Gastroesophageal sphincter (tissue), 4 donors: ENCODE measurements at regions not wholly inside any gene's neighbourhood (a gene's known extent, or its start where the extent isn't known, plus 50 kb on each side); places are given as distances from the start of the nearest gene placed in this dataset.
A peak's percentile ranks its signal among the peaks of the same experiment; 100 is the strongest.
"Not testable (repeated sequence)": the region's sequence is repeated elsewhere in the genome, so short reads cannot be mapped to it uniquely, and the experiment has no call there.

Source experiments
- ATAC-seq: fragments of 150-250 bp; one replicate; pipeline ENCODE4 v1.9.1; 2016; ENCODE audit warnings: mild to moderate bottlenecking, moderate library complexity
- H3K27ac ChIP-seq, 4 donors: fragments of 200-600 bp; sonication (generic) in 3 of 4; 1 replicate in 3 of 4; 2 replicates in 1 of 4; pipeline ENCODE4 v1.5.1; 2016 to 2019
- H3K27me3 ChIP-seq: fragments of 200-600 bp; sonication (generic); one replicate; pipeline ENCODE4 v1.5.1; 2019
- H3K36me3 ChIP-seq, 2 donors: fragments of 200-600 bp; sonication (generic); one replicate each; pipeline ENCODE4 v1.5.1; 2019; ENCODE audit warnings: control low read depth in 1 of 2
- H3K4me1 ChIP-seq, 3 donors: fragments of 200-600 bp; sonication (generic); 1 replicate in 2 of 3; 2 replicates in 1 of 3; pipeline ENCODE4 v1.5.1; 2016 to 2019; ENCODE audit warnings: control low read depth in 2 of 3
- H3K4me3 ChIP-seq, 2 donors: fragments of 200-600 bp; sonication (generic); one replicate each; pipeline ENCODE4 v1.5.1; 2019; ENCODE audit warnings: mild to moderate bottlenecking in 1 of 2, moderate library complexity in 1 of 2
- H3K9me3 ChIP-seq, 3 donors: fragments of 200-600 bp; sonication (generic); one replicate each; pipeline ENCODE4 v1.5.1; 2017 to 2019; ENCODE audit warnings: control low read depth in 2 of 3
- EP300 ChIP-seq: sonication (generic); formaldehyde crosslinking; IDR thresholded peaks from one replicate; pipeline ENCODE4 v1.6.1; 2017; ENCODE audit warnings: antibody characterized with exemption, mild to moderate bottlenecking
- POLR2A ChIP-seq, 2 donors: fragments of 450-650 bp; IDR thresholded peaks; one replicate each; pipeline ENCODE4 v1.6.1; 2017; ENCODE audit warnings: antibody characterized with exemption in 2 of 2, mild to moderate bottlenecking in 2 of 2, moderate library complexity in 1 of 2
- POLR2AphosphoS5 ChIP-seq: sonication (generic); formaldehyde crosslinking; IDR thresholded peaks from one replicate; pipeline ENCODE4 v1.6.1; 2017; ENCODE audit warnings: antibody characterized with exemption
- WGBS, 2 donors: methylation state at CpG; one replicate each; pipeline ENCODE4 v1.1.5; 2018; ENCODE audit warnings: low coverage in 1 of 2; 5-methylcytosine and 5-hydroxymethylcytosine counted together
- TF ChIP-seq, protein P1 (sequence below), 4 experiments: fragments of 200-600 bp in 2 of 4; fragments of 450-650 bp in 2 of 4; sonication (generic) in 1 of 4; IDR thresholded peaks; one replicate each; pipeline ENCODE4 v1.5.1; 2017 to 2019; ENCODE audit warnings: antibody characterized with exemption in 4 of 4, mild to moderate bottlenecking in 2 of 4, moderate library complexity in 2 of 4

DNA sequence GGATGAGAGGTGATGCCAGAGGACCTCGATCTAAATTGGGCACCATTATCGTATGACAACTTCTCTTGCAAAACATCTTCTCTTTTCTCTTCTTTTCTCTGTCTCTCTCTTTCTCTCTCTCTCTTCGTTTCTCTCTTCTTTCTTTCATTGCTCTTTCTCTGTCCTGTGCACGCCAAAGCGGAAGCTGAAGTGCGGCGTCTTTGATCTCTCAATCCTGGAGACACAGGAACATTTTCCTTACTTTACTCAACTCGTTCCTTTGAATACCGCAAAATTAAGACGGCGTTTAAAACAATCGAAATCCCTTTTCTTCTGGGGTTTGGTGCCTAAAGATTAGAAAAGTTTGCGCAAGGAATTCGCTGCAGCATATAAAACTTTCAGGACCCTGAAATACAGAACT, 176.6 kb downstream of the KDM5D start:
- no peak for TF ChIP-seq EP300
- TF ChIP-seq POLR2A (IDR thresholded peaks at IDR 0.05) = no peak
- TF ChIP-seq, protein P1, sequence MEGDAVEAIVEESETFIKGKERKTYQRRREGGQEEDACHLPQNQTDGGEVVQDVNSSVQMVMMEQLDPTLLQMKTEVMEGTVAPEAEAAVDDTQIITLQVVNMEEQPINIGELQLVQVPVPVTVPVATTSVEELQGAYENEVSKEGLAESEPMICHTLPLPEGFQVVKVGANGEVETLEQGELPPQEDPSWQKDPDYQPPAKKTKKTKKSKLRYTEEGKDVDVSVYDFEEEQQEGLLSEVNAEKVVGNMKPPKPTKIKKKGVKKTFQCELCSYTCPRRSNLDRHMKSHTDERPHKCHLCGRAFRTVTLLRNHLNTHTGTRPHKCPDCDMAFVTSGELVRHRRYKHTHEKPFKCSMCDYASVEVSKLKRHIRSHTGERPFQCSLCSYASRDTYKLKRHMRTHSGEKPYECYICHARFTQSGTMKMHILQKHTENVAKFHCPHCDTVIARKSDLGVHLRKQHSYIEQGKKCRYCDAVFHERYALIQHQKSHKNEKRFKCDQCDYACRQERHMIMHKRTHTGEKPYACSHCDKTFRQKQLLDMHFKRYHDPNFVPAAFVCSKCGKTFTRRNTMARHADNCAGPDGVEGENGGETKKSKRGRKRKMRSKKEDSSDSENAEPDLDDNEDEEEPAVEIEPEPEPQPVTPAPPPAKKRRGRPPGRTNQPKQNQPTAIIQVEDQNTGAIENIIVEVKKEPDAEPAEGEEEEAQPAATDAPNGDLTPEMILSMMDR (IDR thresholded peaks at IDR 0.05) = no peak
- TF ChIP-seq POLR2AphosphoS5 = no peak
- 0% methylated on average over 12 of the region's 14 CpGs; no CpG with 5 or more reads in 1 of the 2 donors for WGBS, 2 donors
- Histone ChIP-seq H3K27ac (peak overlapping the region in 2 of 4 donors; percentile 88 to 94), H3K36me3 (no peaks in the 10 kb centered on the region), H3K9me3 (no peaks in the 10 kb centered on the region), H3K27me3 (no peaks in the 10 kb centered on the region), H3K4me1 (peaks cover 0 to 14% (median 0%) of the 10 kb centered on the region in 3 donors), H3K4me3 (peak overlapping the region; percentile 72 to 97)
- no peak for ATAC-seq

DNA sequence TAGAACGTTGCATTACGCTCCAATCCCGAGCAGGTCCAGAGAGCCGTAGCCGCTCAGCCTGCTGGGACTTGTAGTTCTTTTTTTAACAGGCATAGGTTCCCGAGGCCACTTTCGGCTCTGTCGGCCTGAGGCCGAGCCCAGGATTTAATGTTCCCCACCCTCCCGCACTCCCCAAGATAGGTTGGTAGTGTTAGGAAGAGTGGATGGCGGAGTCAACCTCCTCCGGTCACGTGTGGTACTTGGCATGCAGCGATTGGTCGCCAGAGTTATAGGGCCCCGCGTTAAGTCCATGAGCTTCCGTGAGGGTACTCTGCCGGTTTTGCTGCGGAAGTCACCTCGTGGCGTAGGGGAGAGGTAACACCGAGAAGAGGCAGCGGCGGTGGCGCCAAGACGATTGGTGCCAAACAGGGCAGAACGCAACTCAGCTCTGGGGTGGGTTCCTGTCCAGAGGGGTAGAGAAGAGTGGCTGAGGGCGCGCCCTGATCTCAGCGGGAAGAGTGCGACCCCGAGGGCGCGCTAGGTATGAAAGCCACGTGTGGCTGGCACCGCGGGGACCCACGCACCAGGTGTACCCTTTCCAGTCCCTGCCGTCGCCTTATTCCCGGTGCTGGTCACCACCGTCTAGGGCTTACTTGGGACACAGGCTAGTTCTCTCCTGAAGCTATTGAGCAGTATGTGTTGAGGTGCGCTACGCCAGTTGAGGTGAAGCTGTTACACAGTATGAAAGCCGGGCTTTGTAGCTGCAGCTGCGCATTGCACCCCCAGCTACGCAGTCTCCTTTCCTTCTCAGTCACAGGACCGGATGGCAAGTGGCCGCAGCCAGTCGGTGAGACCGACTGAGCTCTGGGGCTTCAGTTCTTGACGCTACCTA, 177.2 kb downstream of the KDM5D start:
- no peak for ATAC-seq
- Histone ChIP-seq H3K9me3 (no peaks in the 10 kb centered on the region), H3K27me3 (no peaks in the 10 kb centered on the region), H3K4me3 (peak overlapping the region; percentile 72 to 97), H3K4me1 (peaks cover 0 to 14% (median 0%) of the 10 kb centered on the region in 3 donors), H3K36me3 (no peaks in the 10 kb centered on the region), H3K27ac (peak overlapping the region in 2 of 4 donors; percentile 88 to 94)
- WGBS, 2 donors = 0% methylated on average over 7 of the region's 53 CpGs; no CpG with 5 or more reads in 1 of the 2 donors
- TF ChIP-seq POLR2A (IDR thresholded peaks at IDR 0.05) (no peak), POLR2AphosphoS5 (peak; percentile 20), EP300 (no peak)
- TF ChIP-seq, protein P1 (IDR thresholded peaks at IDR 0.05) = no peak

GRCh38 chrY:19559161-19559560, 185.4 kb downstream of the KDM5D start:
- no peak for TF ChIP-seq POLR2A (IDR thresholded peaks at IDR 0.05)
- TF ChIP-seq EP300 = no peak
- no peak for TF ChIP-seq POLR2AphosphoS5
- no peak overlapping the region for H3K4me3 ChIP-seq
- no peaks in the 10 kb centered on the region for H3K36me3 ChIP-seq
- ATAC-seq = no peak
- no peak overlapping the region for H3K27ac ChIP-seq
- no peaks in the 10 kb centered on the region for H3K9me3 ChIP-seq
- H3K4me1 ChIP-seq = no peaks in the 10 kb centered on the region
- H3K27me3 ChIP-seq = no peaks in the 10 kb centered on the region
- 73% methylated on average over 2 of the region's 4 CpGs; no CpG with 5 or more reads in 1 of the 2 donors for WGBS, 2 donors

DNA sequence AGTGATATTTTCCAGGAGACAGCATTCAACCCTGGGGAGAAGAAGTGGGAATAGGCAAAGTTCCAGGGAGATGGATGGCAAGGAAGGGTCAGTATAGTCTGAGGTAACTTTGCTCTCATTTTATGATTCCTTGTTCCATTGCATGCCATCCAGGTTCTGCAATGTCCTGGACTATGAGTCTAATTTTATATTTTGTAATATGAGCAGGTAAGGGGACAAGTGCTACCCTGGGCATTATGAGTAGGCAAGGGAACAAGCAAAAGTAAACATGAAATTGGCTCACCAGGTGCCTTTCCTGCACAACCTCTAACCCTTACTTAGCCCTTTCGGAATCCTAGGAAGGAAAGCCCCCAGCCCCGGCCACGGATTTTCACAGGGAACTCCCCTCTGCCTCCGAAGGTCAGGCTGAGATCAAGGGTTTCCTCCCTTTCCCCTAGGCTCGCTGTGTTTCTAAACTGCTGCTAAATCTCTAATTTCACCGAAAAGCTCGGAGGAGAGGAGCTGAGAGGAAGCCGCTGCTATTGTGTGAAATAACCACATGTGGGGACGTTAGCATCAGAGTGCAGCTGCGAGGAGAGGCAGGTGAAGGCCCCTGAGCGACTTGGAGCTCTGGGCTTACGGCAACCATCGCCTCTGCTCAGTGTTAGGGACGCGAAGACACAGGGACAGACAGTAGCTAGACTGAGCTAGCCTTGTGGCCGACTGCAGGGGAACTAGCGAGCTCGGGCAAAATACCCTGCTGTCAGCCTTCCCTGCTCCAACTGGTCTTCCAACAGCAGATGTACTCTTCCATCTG, 194.7 kb downstream of the KDM5D start:
- WGBS, 2 donors = 33% methylated on average over 2 of the region's 18 CpGs; no CpG with 5 or more reads in 1 of the 2 donors
- Histone ChIP-seq H3K27me3 (peaks cover 7% of the 10 kb centered on the region), H3K27ac (no peak overlapping the region), H3K4me1 (no peaks in the 10 kb centered on the region), H3K4me3 (no peak overlapping the region), H3K36me3 (no peaks in the 10 kb centered on the region), H3K9me3 (no peaks in the 10 kb centered on the region)
- TF ChIP-seq POLR2AphosphoS5 = no peak
- TF ChIP-seq, protein P1 (IDR thresholded peaks at IDR 0.05) = no peak
- TF ChIP-seq EP300 = no peak
- no peak for ATAC-seq

DNA sequence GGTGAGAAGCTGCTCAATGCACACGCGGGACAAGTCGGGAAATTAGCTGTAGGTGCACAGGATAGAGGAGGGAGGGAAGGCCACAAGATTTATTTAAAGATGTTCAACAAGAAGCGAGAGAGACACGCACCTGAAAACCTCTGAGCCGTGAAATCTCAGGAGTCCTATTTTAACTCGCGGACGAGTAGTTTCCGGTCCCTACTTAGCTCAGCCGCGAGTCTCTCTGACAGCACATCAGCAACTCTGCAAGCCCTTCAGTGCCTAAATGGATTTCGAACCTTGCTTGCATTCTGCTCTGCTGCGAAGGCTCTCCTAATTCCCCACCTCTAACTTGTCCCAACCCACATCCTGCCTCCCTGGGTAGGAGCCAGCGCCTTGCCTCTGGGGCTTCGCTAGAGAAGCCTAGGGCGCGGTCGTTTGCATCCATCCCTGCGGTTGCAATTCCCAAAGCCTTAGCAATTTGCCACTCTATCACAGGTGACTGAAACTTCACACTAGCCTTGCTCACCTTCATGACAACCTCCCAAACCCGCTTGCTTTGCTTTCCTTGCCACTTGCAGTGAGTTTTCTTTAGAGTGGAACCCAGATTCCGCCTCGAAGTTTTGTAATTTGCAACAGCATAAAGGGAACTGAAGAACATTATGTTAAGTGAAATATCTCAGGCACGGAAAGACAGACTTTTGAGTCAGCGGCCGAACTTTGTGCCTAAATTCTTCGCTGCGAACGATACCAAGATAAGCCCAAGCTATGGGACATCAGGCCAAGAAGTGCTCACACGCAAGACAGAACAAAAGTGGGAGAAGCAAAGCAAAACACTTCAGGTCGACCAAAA, 202.8 kb downstream of the KDM5D start:
- Histone ChIP-seq H3K9me3 (no peaks in the 10 kb centered on the region), H3K27ac (no peak overlapping the region), H3K27me3 (peaks cover under 1% of the 10 kb centered on the region), H3K36me3 (no peaks in the 10 kb centered on the region), H3K4me3 (no peak overlapping the region), H3K4me1 (no peaks in the 10 kb centered on the region)
- ATAC-seq = no peak
- 36% methylated on average over 10 of the region's 31 CpGs; no CpG with 5 or more reads in 1 of the 2 donors for WGBS, 2 donors
- TF ChIP-seq EP300 (no peak), POLR2AphosphoS5 (no peak), POLR2A (IDR thresholded peaks at IDR 0.05) (no peak)
- TF ChIP-seq, protein P1 (IDR thresholded peaks at IDR 0.05) = no peak

DNA sequence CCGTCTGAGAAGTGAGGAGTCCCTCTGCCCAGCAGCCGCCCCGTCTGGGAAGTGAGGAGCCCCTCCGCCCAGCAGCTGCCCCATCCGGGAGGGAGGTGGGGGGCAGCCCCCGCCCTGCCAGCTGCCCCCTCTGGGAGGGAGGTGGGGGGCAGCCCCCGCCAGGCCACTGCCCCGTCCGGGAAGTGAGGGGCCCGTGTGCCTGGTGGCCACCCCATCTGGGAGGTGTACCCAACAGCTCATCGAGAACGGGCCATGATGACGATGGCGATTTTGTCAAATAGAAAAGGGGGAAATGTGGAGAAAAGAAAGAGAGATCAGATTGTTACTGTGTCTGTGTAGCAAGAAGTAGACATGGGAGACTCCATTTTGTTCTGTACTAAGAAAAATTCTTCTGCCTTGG, 208.8 kb downstream of the KDM5D start:
- not testable (repeated sequence) for H3K27ac ChIP-seq, H3K27me3 ChIP-seq, H3K4me1 ChIP-seq, ATAC-seq, H3K9me3 ChIP-seq, H3K4me3 ChIP-seq, H3K36me3 ChIP-seq
- no CpG with 5 or more reads among the region's 14 CpGs for WGBS, 2 donors
